Lower lobe of right lung (tissue), 2 donors: ENCODE measurements at regions not wholly inside any gene's neighbourhood (a gene's known extent, or its start where the extent isn't known, plus 50 kb on each side); places are given as distances from the start of the nearest gene placed in this dataset.
"Not testable (repeated sequence)": the region's sequence is repeated elsewhere in the genome, so short reads cannot be mapped to it uniquely, and the experiment has no call there.

Experiments used
- ATAC-seq, 2 donors: fragments of 200-7000 bp; cut with Tn5 transposase; one replicate each; pipeline ENCODE4 v1.9.1; 2020 to 2022; ENCODE audit warnings: mild to moderate bottlenecking in 2 of 2, moderate library complexity in 2 of 2
- DNase-seq: peaks from one replicate; pipeline ENCODE4 v3.0.0-alpha.2; 2020
- H3K27ac ChIP-seq: fragments of 200-600 bp; one replicate; pipeline ENCODE4 v1.8.0; 2022
- H3K27me3 ChIP-seq: fragments of 200-600 bp; one replicate; pipeline ENCODE4 v1.8.0; 2022; ENCODE audit warnings: low read depth
- H3K36me3 ChIP-seq: fragments of 200-600 bp; one replicate; pipeline ENCODE4 v1.8.0; 2022; ENCODE audit warnings: mild to moderate bottlenecking
- H3K4me1 ChIP-seq: fragments of 200-600 bp; one replicate; pipeline ENCODE4 v1.8.0; 2022
- H3K4me3 ChIP-seq: fragments of 200-600 bp; one replicate; pipeline ENCODE4 v1.8.0; 2022; ENCODE audit warnings: mild to moderate bottlenecking
- H3K9me3 ChIP-seq: fragments of 200-600 bp; one replicate; pipeline ENCODE4 v1.8.0; 2022
- CTCF ChIP-seq: fragments of 200-600 bp; IDR thresholded peaks from one replicate; pipeline ENCODE4 v1.8.0; 2022; ENCODE audit warnings: antibody characterized with exemption, mild to moderate bottlenecking
- intact Hi-C: fragments of 100-400 bp; cut with DNase I; formaldehyde crosslinking; loops from one replicate; pipeline ENCODE4 v1.11.0; 2022
- donor health status: DM: no; HTN: yes; CAD: no; lungs with severe emphysema.

GRCh38 chr10:84018826-84019225, 120.5 kb upstream of the GHITM start:
- Histone ChIP-seq H3K27ac (no peak overlapping the region), H3K4me1 (no peaks in the 10 kb centered on the region), H3K36me3 (no peaks in the 10 kb centered on the region), H3K27me3 (no peaks in the 10 kb centered on the region), H3K4me3 (no peak overlapping the region), H3K9me3 (no peaks in the 10 kb centered on the region)
- no peak for ATAC-seq
- TF ChIP-seq CTCF, result no peak
- intact Hi-C loops, result no loop called here
- no peak for DNase-seq

- H3K36me3 ChIP-seq, intact Hi-C loops, H3K27me3 ChIP-seq, H3K9me3 ChIP-seq, H3K4me1 ChIP-seq, H3K4me3 ChIP-seq, H3K27ac ChIP-seq: not testable (repeated sequence)
- peak; percentile 62 to 65 for ATAC-seq
- peak; percentile 49 for DNase-seq
Measured at GRCh38 chr10:84019854-84020458, 119.4 kb upstream of the GHITM start.

GRCh38 chr10:84026821-84027257, 112.5 kb upstream of the GHITM start:
- ATAC-seq, result no peak
- Histone ChIP-seq H3K27me3 (no peaks in the 10 kb centered on the region), H3K4me3 (no peak overlapping the region), H3K4me1 (no peaks in the 10 kb centered on the region), H3K27ac (no peak overlapping the region), H3K36me3 (no peaks in the 10 kb centered on the region), H3K9me3 (no peaks in the 10 kb centered on the region)
- no peak for DNase-seq
- TF ChIP-seq CTCF, result peak; percentile 59
- intact Hi-C loops, result no loop called here

GRCh38 chr10:84029840-84030239, 109.5 kb upstream of the GHITM start:
- DNase-seq (no peak), ATAC-seq (no peak)
- no peaks in the 10 kb centered on the region for H3K9me3 ChIP-seq
- H3K4me1 ChIP-seq, result no peaks in the 10 kb centered on the region
- intact Hi-C loops, result no loop called here
- TF ChIP-seq CTCF, result no peak
- H3K27ac ChIP-seq, result no peak overlapping the region
- no peak overlapping the region for H3K4me3 ChIP-seq
- no peaks in the 10 kb centered on the region for H3K27me3 ChIP-seq
- H3K36me3 ChIP-seq, result no peaks in the 10 kb centered on the region

- no peaks in the 10 kb centered on the region for H3K27me3 ChIP-seq
- no peaks in the 10 kb centered on the region for H3K4me1 ChIP-seq
- no peaks in the 10 kb centered on the region for H3K36me3 ChIP-seq
- ATAC-seq, result no peak
- no peak overlapping the region for H3K27ac ChIP-seq
- TF ChIP-seq CTCF, result no peak
- intact Hi-C loops, result no loop called here
- no peaks in the 10 kb centered on the region for H3K9me3 ChIP-seq
- no peak for DNase-seq
- no peak overlapping the region for H3K4me3 ChIP-seq
Measured at GRCh38 chr10:84038035-84038434, 101.3 kb upstream of the GHITM start.

- no peak for TF ChIP-seq CTCF
- Histone ChIP-seq H3K9me3 (no peaks in the 10 kb centered on the region), H3K4me1 (no peaks in the 10 kb centered on the region), H3K4me3 (no peak overlapping the region), H3K36me3 (no peaks in the 10 kb centered on the region), H3K27me3 (no peaks in the 10 kb centered on the region), H3K27ac (no peak overlapping the region)
- ATAC-seq (no peak), DNase-seq (no peak)
- intact Hi-C loops, result no loop called here
Measured at GRCh38 chr10:84039957-84040356, 99.4 kb upstream of the GHITM start.
